A673 (cell line): ENCODE measurements at regions not wholly inside any gene's neighbourhood (a gene's known extent, or its start where the extent isn't known, plus 50 kb on each side); places are given as distances from the start of the nearest gene placed in this dataset.
"Not testable (repeated sequence)": the region's sequence is repeated elsewhere in the genome, so short reads cannot be mapped to it uniquely, and the experiment has no call there.

ENCODE experiments used
- BruUV-seq: library from RNA; stranded (reverse); fragments of 400-500 nt; replicated peaks from 2 replicates; lab custom pipeline; 2021; lab: Mats Ljungman, UMichigan
- CTCF ChIA-PET: fragments of 300-600 bp; sonication (Branson Sonifier 250); formaldehyde crosslinking; loops from one replicate; lab custom pipeline; 2022; ENCODE audit warnings: antibody characterized with exemption; lab: Charles Lee
- POLR2A ChIA-PET: fragments of 300-600 bp; sonication (Branson Sonifier 250); formaldehyde crosslinking; loops from one replicate; lab custom pipeline; 2022; ENCODE audit warnings: antibody characterized with exemption; ENCODE audit not compliant: low non-redundant PET; lab: Charles Lee
- DNase-seq: peaks from one replicate; pipeline ENCODE4 v3.0.0-alpha.2; 2015; ENCODE audit warnings: low spot score
- H3K27ac ChIP-seq: fragments of 200-600 bp; sonication (generic); 2 replicates; pipeline ENCODE4 v1.5.1; 2016; ENCODE audit warnings: mixed run types, low read depth, mild to moderate bottlenecking, mixed read lengths, antibody characterized with exemption, low read length; ENCODE audit not compliant: poor library complexity, severe bottlenecking
- H3K27me3 ChIP-seq: fragments of 200-600 bp; sonication (generic); replicated peaks from 2 replicates; pipeline ENCODE4 v1.6.1; 2017; ENCODE audit warnings: mixed run types, low read depth, mild to moderate bottlenecking, mixed read lengths, antibody characterized with exemption, low read length; ENCODE audit not compliant: insufficient read depth, poor library complexity
- H3K36me3 ChIP-seq: fragments of 200-600 bp; sonication (generic); 2 replicates; pipeline ENCODE4 v1.6.1; 2016; ENCODE audit warnings: mixed run types, mild to moderate bottlenecking, mixed read lengths, antibody characterized with exemption, low read length; ENCODE audit not compliant: insufficient read depth, poor library complexity, severe bottlenecking
- H3K4me1 ChIP-seq: fragments of 200-600 bp; sonication (generic); 2 replicates; pipeline ENCODE4 v1.6.1; 2017; ENCODE audit warnings: mixed run types, mild to moderate bottlenecking, mixed read lengths, antibody characterized with exemption, low read length; ENCODE audit not compliant: insufficient read depth, poor library complexity, severe bottlenecking
- H3K4me3 ChIP-seq: fragments of 200-600 bp; sonication (generic); 2 replicates; pipeline ENCODE4 v1.5.1; 2016; ENCODE audit warnings: low read depth, mixed run types, mild to moderate bottlenecking, mixed read lengths, low read length; ENCODE audit not compliant: poor library complexity, severe bottlenecking
- H3K9me3 ChIP-seq: fragments of 200-600 bp; sonication (generic); 2 replicates; pipeline ENCODE4 v1.6.1; 2016; ENCODE audit warnings: mixed run types, low read depth, mild to moderate bottlenecking, mixed read lengths, antibody characterized with exemption, low read length; ENCODE audit not compliant: poor library complexity, severe bottlenecking
- EZH2 ChIP-seq: fragments of 200-600 bp; sonication (generic); IDR thresholded peaks from 2 replicates; pipeline ENCODE4 v1.6.1; 2017; ENCODE audit warnings: borderline replicate concordance, low read depth, mild to moderate bottlenecking, mixed read lengths, antibody characterized with exemption, low read length; ENCODE audit not compliant: poor library complexity, severe bottlenecking
- intact Hi-C: fragments of 100-400 bp; cut with micrococcal nuclease; formaldehyde crosslinking; loops from one replicate; pipeline ENCODE4 v1.10.0; 2022; ENCODE audit not compliant: unreplicated experiment
- TF ChIP-seq, protein P1 (sequence below): fragments of 300-800, 200-600 bp; sonication (generic); conservative IDR thresholded peaks from 2 replicates; pipeline ENCODE4 v1.5.1; 2017; ENCODE audit warnings: low read depth, mild to moderate bottlenecking, antibody characterized with exemption, low read length, moderate library complexity, mixed read lengths

DNA sequence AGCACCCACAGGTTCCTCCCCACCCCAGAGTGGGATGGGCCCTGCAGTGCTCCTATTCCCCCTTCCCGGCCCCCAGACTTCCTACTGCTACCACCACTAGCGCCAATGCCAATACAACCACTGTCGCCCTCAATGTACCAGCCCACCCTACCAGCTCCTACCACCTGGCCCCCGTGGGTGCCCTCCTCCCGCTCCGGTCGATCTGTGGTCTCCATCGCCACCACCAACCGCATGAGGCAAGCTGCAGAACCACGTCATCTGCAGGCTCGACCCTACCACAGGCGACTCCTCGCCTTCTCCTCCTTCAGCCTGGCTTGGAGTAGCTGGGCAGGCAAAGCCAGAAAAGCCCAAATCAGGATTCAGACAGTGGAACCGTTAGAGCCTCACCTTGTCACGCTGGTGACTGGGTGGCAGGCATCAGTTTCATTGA lies 179.3 kb downstream of the POTEB3 start:
- ChIA-PET POLR2A (no interaction called here), CTCF (no interaction called here)
- H3K4me3 ChIP-seq, result no peak overlapping the region
- no peak overlapping the region for H3K27ac ChIP-seq
- no peaks in the 10 kb centered on the region for H3K36me3 ChIP-seq
- TF ChIP-seq, protein P1, sequence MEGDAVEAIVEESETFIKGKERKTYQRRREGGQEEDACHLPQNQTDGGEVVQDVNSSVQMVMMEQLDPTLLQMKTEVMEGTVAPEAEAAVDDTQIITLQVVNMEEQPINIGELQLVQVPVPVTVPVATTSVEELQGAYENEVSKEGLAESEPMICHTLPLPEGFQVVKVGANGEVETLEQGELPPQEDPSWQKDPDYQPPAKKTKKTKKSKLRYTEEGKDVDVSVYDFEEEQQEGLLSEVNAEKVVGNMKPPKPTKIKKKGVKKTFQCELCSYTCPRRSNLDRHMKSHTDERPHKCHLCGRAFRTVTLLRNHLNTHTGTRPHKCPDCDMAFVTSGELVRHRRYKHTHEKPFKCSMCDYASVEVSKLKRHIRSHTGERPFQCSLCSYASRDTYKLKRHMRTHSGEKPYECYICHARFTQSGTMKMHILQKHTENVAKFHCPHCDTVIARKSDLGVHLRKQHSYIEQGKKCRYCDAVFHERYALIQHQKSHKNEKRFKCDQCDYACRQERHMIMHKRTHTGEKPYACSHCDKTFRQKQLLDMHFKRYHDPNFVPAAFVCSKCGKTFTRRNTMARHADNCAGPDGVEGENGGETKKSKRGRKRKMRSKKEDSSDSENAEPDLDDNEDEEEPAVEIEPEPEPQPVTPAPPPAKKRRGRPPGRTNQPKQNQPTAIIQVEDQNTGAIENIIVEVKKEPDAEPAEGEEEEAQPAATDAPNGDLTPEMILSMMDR, result no peak
- TF ChIP-seq EZH2, result no peak
- peaks cover 39% of the 10 kb centered on the region for H3K9me3 ChIP-seq
- no TSS peak for BruUV-seq
- no peaks in the 10 kb centered on the region for H3K4me1 ChIP-seq
- intact Hi-C loops, result no loop called here
- peak; percentile 1 for DNase-seq
- H3K27me3 ChIP-seq, result no peaks in the 10 kb centered on the region

DNA sequence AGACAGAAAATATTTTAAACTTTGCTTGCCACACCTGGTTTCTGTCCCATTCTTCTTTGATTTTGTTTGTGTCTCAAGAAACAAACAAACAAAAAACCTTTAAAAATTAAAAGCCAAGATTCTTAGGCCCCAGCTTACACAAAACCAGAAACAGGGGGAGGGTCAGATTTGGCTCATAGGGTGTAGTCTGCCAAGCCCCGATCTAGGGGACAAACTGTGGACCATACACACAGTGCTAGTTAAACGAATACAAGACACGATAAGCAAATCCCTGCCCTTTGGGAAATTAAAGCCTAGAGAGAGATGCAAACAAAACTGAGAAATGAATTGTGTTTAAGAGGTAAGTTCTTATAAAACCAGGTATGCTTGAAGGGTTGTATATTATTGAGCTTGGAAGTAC lies 181.7 kb downstream of the POTEB3 start:
- DNase-seq, result peak; percentile 0
- H3K27me3 ChIP-seq, intact Hi-C loops, BruUV-seq, CTCF ChIA-PET, H3K27ac ChIP-seq, H3K4me1 ChIP-seq, H3K36me3 ChIP-seq, POLR2A ChIA-PET, H3K4me3 ChIP-seq: not testable (repeated sequence)
- peaks cover 31% of the 10 kb centered on the region for H3K9me3 ChIP-seq

DNA sequence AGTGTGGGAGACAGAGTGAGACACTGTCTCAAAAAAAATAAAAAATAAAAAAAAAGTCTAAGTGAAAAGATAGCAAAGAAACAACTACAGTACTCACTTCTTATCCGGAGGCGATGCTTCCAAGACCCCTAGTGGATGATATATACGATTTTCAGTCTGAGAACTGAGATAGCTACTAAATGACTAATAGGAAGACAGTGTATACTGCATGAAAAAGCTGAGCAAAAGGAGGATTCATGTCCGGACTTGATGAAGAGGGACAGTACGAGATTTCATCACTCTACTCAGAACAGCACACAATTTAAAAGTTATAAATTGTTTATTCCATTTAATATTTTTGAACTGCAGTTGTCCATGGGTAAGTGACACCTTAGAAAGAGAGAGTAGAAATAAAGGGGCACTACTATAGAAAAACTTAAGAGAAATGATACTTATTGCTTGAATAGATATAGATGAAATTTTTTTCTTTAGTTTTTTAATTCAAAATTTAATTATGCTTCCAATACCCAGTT lies 190.7 kb downstream of the POTEB3 start:
- H3K27me3 ChIP-seq, CTCF ChIA-PET, H3K4me3 ChIP-seq, BruUV-seq, POLR2A ChIA-PET, H3K4me1 ChIP-seq, intact Hi-C loops, H3K27ac ChIP-seq, H3K9me3 ChIP-seq, DNase-seq, H3K36me3 ChIP-seq: not testable (repeated sequence)
